ENCODE measurements at regions not wholly inside any gene's neighbourhood (a gene's known extent, or its start where the extent isn't known, plus 50 kb on each side); places are given as distances from the start of the nearest gene placed in this dataset.

GRCh38 chr14:58865514-58866281 lies 227.9 kb downstream of the DACT1 start:
- ATAC-seq (no peak), DNase-seq (no peak)

GRCh38 chr14:58866391-58866790 lies 228.6 kb downstream of the DACT1 start:
- H3K36me3 ChIP-seq (replicated peaks in 1 of 2; ENCODE audit: insufficient read depth in 1 of 2, low read depth in 2 of 2), result no peaks in the 10 kb centered on the region
- intact Hi-C loops (cut with DNase I), result no loop called here
- ATAC-seq (no peak), DNase-seq (no peak)
- no peaks in the 10 kb centered on the region for H3K4me1 ChIP-seq
- TF ChIP-seq POLR2A (IDR thresholded peaks at IDR 0.05) (no peak), CTCF (IDR thresholded peaks at IDR 0.05) (no peak)
- WGBS, 2 donors, result 69 to 79% methylated on average over 3 of the region's 3 CpGs
- H3K4me3 ChIP-seq, result no peak overlapping the region
- H3K9me3 ChIP-seq, result no peaks in the 10 kb centered on the region
- H3K27ac ChIP-seq, result no peak overlapping the region
- no peaks in the 10 kb centered on the region for H3K27me3 ChIP-seq

More at GRCh38 chr14:58865514-58866281, 227.9 kb downstream of the DACT1 start:
- no peak overlapping the region for H3K4me3 ChIP-seq
- peak overlapping the region in 1 of 4 donors; percentile 19 for H3K27ac ChIP-seq
- H3K9me3 ChIP-seq, result no peaks in the 10 kb centered on the region
- WGBS, 2 donors, result 63 to 64% methylated on average over 6 of the region's 6 CpGs
- intact Hi-C loops (cut with DNase I), result no loop called here
- no peaks in the 10 kb centered on the region for H3K4me1 ChIP-seq
- no peaks in the 10 kb centered on the region for H3K27me3 ChIP-seq
- no peaks in the 10 kb centered on the region for H3K36me3 ChIP-seq (replicated peaks in 1 of 2; ENCODE audit: insufficient read depth in 1 of 2, low read depth in 2 of 2)
- TF ChIP-seq CTCF (IDR thresholded peaks at IDR 0.05) (no peak), POLR2A (IDR thresholded peaks at IDR 0.05) (no peak)

- intact Hi-C loops (cut with DNase I), result no loop called here
- H3K4me1 ChIP-seq, result no peaks in the 10 kb centered on the region
- ATAC-seq, result no peak
- H3K27ac ChIP-seq, result no peak overlapping the region
- WGBS, 2 donors, result 79 to 82% methylated on average over 4 of the region's 4 CpGs
- no peaks in the 10 kb centered on the region for H3K27me3 ChIP-seq
- no peaks in the 10 kb centered on the region for H3K9me3 ChIP-seq
- no peak overlapping the region for H3K4me3 ChIP-seq
- DNase-seq, result no peak
- TF ChIP-seq POLR2A (IDR thresholded peaks at IDR 0.05) (no peak), CTCF (IDR thresholded peaks at IDR 0.05) (no peak)
- no peaks in the 10 kb centered on the region for H3K36me3 ChIP-seq (replicated peaks in 1 of 2; ENCODE audit: insufficient read depth in 1 of 2, low read depth in 2 of 2)
Observed at GRCh38 chr14:58870961-58871360, 233.2 kb downstream of the DACT1 start.

GRCh38 chr14:58871573-58871972 lies 233.8 kb downstream of the DACT1 start:
- H3K27me3 ChIP-seq, result no peaks in the 10 kb centered on the region
- H3K36me3 ChIP-seq (replicated peaks in 1 of 2; ENCODE audit: insufficient read depth in 1 of 2, low read depth in 2 of 2), result no peaks in the 10 kb centered on the region
- no peak for ATAC-seq
- no peaks in the 10 kb centered on the region for H3K4me1 ChIP-seq
- TF ChIP-seq CTCF (IDR thresholded peaks at IDR 0.05), result no peak
- H3K4me3 ChIP-seq, result no peak overlapping the region
- intact Hi-C loops (cut with DNase I), result no loop called here
- no peaks in the 10 kb centered on the region for H3K9me3 ChIP-seq
- DNase-seq, result no peak
- 46 to 47% methylated on average over 4 of the region's 4 CpGs for WGBS, 2 donors
- no peak overlapping the region for H3K27ac ChIP-seq

GRCh38 chr14:58872061-58872460 lies 234.3 kb downstream of the DACT1 start:
- ATAC-seq, result no peak
- 37 to 59% methylated on average over 6 of the region's 6 CpGs for WGBS, 2 donors
- no peaks in the 10 kb centered on the region for H3K36me3 ChIP-seq (replicated peaks in 1 of 2; ENCODE audit: insufficient read depth in 1 of 2, low read depth in 2 of 2)
- intact Hi-C loops (cut with DNase I), result no loop called here
- TF ChIP-seq CTCF (IDR thresholded peaks at IDR 0.05), result no peak
- TF ChIP-seq POLR2A (IDR thresholded peaks at IDR 0.05), result no peak
- H3K4me1 ChIP-seq, result no peaks in the 10 kb centered on the region
- H3K27ac ChIP-seq, result no peak overlapping the region
- H3K27me3 ChIP-seq, result no peaks in the 10 kb centered on the region
- no peak for DNase-seq
- H3K9me3 ChIP-seq, result no peaks in the 10 kb centered on the region
- H3K4me3 ChIP-seq, result no peak overlapping the region
